ENCODE measurements at regions not wholly inside any gene's neighbourhood (a gene's known extent, or its start where the extent isn't known, plus 50 kb on each side); places are given as distances from the start of the nearest gene placed in this dataset.

DNA sequence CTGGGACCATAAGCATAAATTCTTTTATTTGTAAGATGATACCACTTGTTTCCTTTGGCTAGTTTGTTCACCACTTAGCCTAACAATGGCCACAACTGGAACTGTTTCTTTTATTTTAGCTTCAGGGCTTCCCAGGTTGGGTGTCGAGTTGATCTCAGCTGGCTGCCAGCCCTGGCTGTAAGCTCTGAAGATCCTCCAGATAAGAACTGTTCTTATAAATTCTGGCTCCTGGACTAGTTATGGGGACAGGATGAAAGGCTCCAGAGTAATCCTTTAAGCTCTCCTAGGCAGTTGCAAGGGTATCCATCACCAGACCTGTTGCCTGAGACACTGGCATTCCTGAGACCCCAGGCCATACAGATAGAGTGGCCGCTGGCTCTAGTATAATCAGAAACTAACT, 129.4 kb upstream of the ACSL4 start:
- no peak overlapping the region for H2BK15ac ChIP-seq (ENCODE audit: low read length)

DNA sequence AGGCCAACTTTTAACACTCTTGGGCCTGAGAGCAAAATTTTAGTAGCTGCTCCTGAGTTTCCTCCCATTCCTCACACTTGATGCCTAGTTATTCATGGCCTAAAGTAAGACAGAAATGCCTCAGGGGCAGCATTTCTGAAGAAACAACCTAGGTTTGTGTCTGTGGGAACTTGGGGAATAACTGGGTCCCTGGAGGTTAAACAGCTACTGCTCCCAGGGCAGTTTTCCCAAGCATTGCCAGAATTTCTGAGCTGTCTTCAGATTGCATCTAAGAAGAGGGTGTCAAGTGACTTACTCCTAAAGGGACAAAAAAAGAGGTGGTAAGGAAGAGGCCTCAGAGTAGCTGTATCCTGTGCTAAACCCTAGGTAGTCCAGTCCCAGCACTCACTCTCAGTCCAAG, 130.8 kb upstream of the ACSL4 start:
- no peak for DNase-seq (ENCODE audit: low spot score)
- Histone ChIP-seq H3K4me3 (ENCODE audit: low read length in 2 of 2) (no peak overlapping the region), H2BK120ac (ENCODE audit: low read depth, low read length) (no peak overlapping the region), H3K9ac (ENCODE audit: low read depth, low read length, poor library complexity) (no peak overlapping the region), H3K9me3 (replicated peaks in 1 of 2; ENCODE audit: control insufficient read depth in 2 of 2, insufficient read depth in 1 of 2, low read depth in 1 of 2, low read length in 2 of 2) (no peaks in the 10 kb centered on the region), H2AK5ac (ENCODE audit: low read depth, low read length) (no peak overlapping the region), H3K4me2 (ENCODE audit: insufficient read depth, low read length, poor library complexity, severe bottlenecking) (no peak overlapping the region), H2AFZ (ENCODE audit: low read length) (no peak overlapping the region), H3K4ac (ENCODE audit: low read length) (no peak overlapping the region), H4K8ac (ENCODE audit: low read depth, low read length) (no peak overlapping the region), H3K27ac (replicated peaks; ENCODE audit: low read length) (no peak overlapping the region), H3K14ac (ENCODE audit: low read length) (no peak overlapping the region), H4K91ac (ENCODE audit: low read depth, low read length, poor library complexity) (no peak overlapping the region), H3K27me3 (ENCODE audit: control insufficient read depth in 3 of 3, insufficient read depth in 3 of 3, low read depth in 1 of 3, low read length in 3 of 3) (peaks cover 0 to 7% (median 0%) of the 10 kb centered on the region in 3 experiments), H3K79me1 (ENCODE audit: low read depth, low read length) (no peaks in the 10 kb centered on the region), H3K36me3 (replicated peaks in 1 of 2; ENCODE audit: control insufficient read depth in 2 of 2, insufficient read depth in 2 of 2, low read length in 2 of 2) (no peaks in the 10 kb centered on the region), H3K18ac (ENCODE audit: low read length) (no peak overlapping the region), H2BK5ac (ENCODE audit: low read length) (no peak overlapping the region), H2BK15ac (ENCODE audit: low read length) (no peak overlapping the region), H3K4me1 (ENCODE audit: control insufficient read depth in 2 of 2, insufficient read depth in 1 of 2, low read depth in 1 of 2, low read length in 2 of 2) (no peaks in the 10 kb centered on the region), H2BK12ac (ENCODE audit: low read length) (no peak overlapping the region), H3K23ac (ENCODE audit: low read depth, low read length, poor library complexity) (no peak overlapping the region)

More for the DNA sequence above, 129.4 kb upstream of the ACSL4 start:
- no peaks in the 10 kb centered on the region for H3K9me3 ChIP-seq (replicated peaks in 1 of 2; ENCODE audit: control insufficient read depth in 2 of 2, insufficient read depth in 1 of 2, low read depth in 1 of 2, low read length in 2 of 2)
- H2AK5ac ChIP-seq (ENCODE audit: low read depth, low read length), result no peak overlapping the region
- H4K8ac ChIP-seq (ENCODE audit: low read depth, low read length), result no peak overlapping the region
- no peak overlapping the region for H3K27ac ChIP-seq (replicated peaks; ENCODE audit: low read length)
- H3K18ac ChIP-seq (ENCODE audit: low read length), result no peak overlapping the region
- no peak overlapping the region for H3K23ac ChIP-seq (ENCODE audit: low read depth, low read length, poor library complexity)
- no peak for DNase-seq (ENCODE audit: low spot score)
- H2BK12ac ChIP-seq (ENCODE audit: low read length), result no peak overlapping the region
- peaks cover 0 to 13% (median 0%) of the 10 kb centered on the region in 3 experiments for H3K27me3 ChIP-seq (ENCODE audit: control insufficient read depth in 3 of 3, insufficient read depth in 3 of 3, low read depth in 1 of 3, low read length in 3 of 3)
- H2BK120ac ChIP-seq (ENCODE audit: low read depth, low read length), result no peak overlapping the region
- H2AFZ ChIP-seq (ENCODE audit: low read length), result no peak overlapping the region
- H3K14ac ChIP-seq (ENCODE audit: low read length), result no peak overlapping the region
- no peaks in the 10 kb centered on the region for H3K36me3 ChIP-seq (replicated peaks in 1 of 2; ENCODE audit: control insufficient read depth in 2 of 2, insufficient read depth in 2 of 2, low read length in 2 of 2)
- H3K4me1 ChIP-seq (ENCODE audit: control insufficient read depth in 2 of 2, insufficient read depth in 1 of 2, low read depth in 1 of 2, low read length in 2 of 2), result no peaks in the 10 kb centered on the region
- no peak overlapping the region for H3K4ac ChIP-seq (ENCODE audit: low read length)
- H3K9ac ChIP-seq (ENCODE audit: low read depth, low read length, poor library complexity), result no peak overlapping the region
- no peaks in the 10 kb centered on the region for H3K79me1 ChIP-seq (ENCODE audit: low read depth, low read length)
- H3K4me3 ChIP-seq (ENCODE audit: low read length in 2 of 2), result no peak overlapping the region
- WGBS, 2 donors (ENCODE audit: extremely low coverage in 2 of 2, insufficient read length in 2 of 2, insufficient replicate concordance in 1 of 2), result no CpG with 5 or more reads among the region's 2 CpGs
- no peak overlapping the region for H4K91ac ChIP-seq (ENCODE audit: low read depth, low read length, poor library complexity)
- H3K4me2 ChIP-seq (ENCODE audit: insufficient read depth, low read length, poor library complexity, severe bottlenecking), result no peak overlapping the region
- no peak overlapping the region for H2BK5ac ChIP-seq (ENCODE audit: low read length)

DNA sequence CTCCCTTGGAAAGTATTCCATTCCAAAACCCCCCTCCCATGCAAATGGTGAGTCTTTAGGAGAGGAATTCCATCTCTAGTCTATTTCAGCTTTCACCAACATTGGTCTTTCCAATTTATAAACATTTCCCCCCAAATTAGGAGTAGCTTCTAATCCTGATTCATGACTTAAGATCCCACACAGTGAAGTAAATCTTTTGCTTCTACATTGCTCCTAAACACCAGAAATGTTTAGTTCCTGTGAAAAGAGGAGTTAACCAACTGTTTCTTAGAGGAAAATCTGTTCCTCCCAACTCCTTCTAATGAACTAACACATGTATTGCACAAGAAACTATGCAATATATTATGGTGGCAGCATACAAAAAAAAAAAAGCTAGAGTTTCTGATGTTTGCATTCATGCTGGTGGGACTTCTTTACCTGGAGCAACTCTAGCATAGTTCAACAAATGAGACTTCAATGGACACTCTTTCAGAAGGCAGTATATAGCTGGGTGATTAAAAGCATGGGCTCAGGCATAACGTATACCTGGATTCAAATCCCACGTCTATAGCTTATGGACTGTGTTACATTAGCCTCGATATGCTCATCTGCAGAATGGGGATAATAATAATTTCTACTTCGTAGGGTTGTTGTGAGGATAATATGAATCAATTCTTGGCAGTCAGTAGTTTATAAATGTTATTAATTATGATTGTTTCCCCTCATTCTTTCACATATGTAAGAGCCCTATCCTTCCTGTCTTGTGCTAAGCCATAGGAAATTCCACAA, 131.6 kb upstream of the TMEM164 start:
- Histone ChIP-seq H3K23ac (ENCODE audit: low read depth, low read length, poor library complexity) (no peak overlapping the region), H3K79me1 (ENCODE audit: low read depth, low read length) (no peaks in the 10 kb centered on the region), H2AFZ (ENCODE audit: low read length) (no peak overlapping the region), H3K4me3 (ENCODE audit: low read length in 2 of 2) (no peak overlapping the region), H2BK15ac (ENCODE audit: low read length) (no peak overlapping the region), H3K27ac (replicated peaks; ENCODE audit: low read length) (no peak overlapping the region), H3K18ac (ENCODE audit: low read length) (no peak overlapping the region), H4K91ac (ENCODE audit: low read depth, low read length, poor library complexity) (no peak overlapping the region), H3K4me1 (ENCODE audit: control insufficient read depth in 2 of 2, insufficient read depth in 1 of 2, low read depth in 1 of 2, low read length in 2 of 2) (no peaks in the 10 kb centered on the region), H2BK120ac (ENCODE audit: low read depth, low read length) (no peak overlapping the region), H3K14ac (ENCODE audit: low read length) (no peak overlapping the region), H3K9me3 (replicated peaks in 1 of 2; ENCODE audit: control insufficient read depth in 2 of 2, insufficient read depth in 1 of 2, low read depth in 1 of 2, low read length in 2 of 2) (no peaks in the 10 kb centered on the region), H3K36me3 (replicated peaks in 1 of 2; ENCODE audit: control insufficient read depth in 2 of 2, insufficient read depth in 2 of 2, low read length in 2 of 2) (no peaks in the 10 kb centered on the region), H3K4ac (ENCODE audit: low read length) (no peak overlapping the region), H2BK5ac (ENCODE audit: low read length) (no peak overlapping the region), H3K9ac (ENCODE audit: low read depth, low read length, poor library complexity) (no peak overlapping the region), H3K27me3 (ENCODE audit: control insufficient read depth in 3 of 3, insufficient read depth in 3 of 3, low read depth in 1 of 3, low read length in 3 of 3) (peaks cover 0 to 3% (median 0%) of the 10 kb centered on the region in 3 experiments), H3K4me2 (ENCODE audit: insufficient read depth, low read length, poor library complexity, severe bottlenecking) (no peak overlapping the region), H2BK12ac (ENCODE audit: low read length) (no peak overlapping the region), H4K8ac (ENCODE audit: low read depth, low read length) (no peak overlapping the region), H2AK5ac (ENCODE audit: low read depth, low read length) (no peak overlapping the region)
- no peak for DNase-seq (ENCODE audit: low spot score)
- no CpG with 5 or more reads among the region's 4 CpGs for WGBS, 2 donors (ENCODE audit: extremely low coverage in 2 of 2, insufficient read length in 2 of 2, insufficient replicate concordance in 1 of 2)

DNA sequence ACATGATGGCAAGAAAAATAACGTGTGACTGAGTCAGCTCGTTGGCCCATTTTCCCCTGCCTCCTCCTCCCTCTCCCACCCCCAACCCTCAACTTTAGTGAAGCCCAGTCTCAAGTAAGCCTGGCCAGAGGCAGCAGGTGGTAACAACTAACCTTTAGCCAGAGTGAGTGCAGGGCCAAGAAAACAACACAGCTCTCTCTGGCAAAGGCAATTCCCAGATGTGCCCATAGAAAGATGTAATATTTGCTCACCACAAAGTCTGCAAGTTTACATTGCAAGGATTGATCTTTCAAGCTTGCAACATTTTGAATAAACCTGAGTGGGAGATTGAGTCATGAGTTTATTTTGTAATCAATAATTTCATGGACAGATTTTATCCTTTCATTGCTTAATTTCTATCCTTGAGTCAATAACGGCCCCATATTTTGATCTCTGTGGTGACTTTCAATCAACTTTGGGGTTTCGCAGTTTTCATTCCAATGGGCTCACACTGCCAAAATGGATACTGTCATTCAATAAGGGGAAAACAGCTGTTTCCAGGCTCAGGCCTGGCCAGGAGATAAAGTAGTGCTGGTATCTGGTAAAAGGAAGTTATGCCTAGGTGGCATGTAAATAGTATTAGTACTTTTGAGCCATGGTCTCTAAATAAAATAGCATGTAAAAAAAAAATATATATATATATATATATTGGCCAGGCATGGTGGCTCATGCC, 130.7 kb upstream of the TMEM164 start:
- no peak overlapping the region for H2AFZ ChIP-seq (ENCODE audit: low read length)
- H3K4me2 ChIP-seq (ENCODE audit: insufficient read depth, low read length, poor library complexity, severe bottlenecking), result no peak overlapping the region
- no peak overlapping the region for H3K18ac ChIP-seq (ENCODE audit: low read length)
- H3K4me1 ChIP-seq (ENCODE audit: control insufficient read depth in 2 of 2, insufficient read depth in 1 of 2, low read depth in 1 of 2, low read length in 2 of 2), result no peaks in the 10 kb centered on the region
- H4K8ac ChIP-seq (ENCODE audit: low read depth, low read length), result no peak overlapping the region
- H2AK5ac ChIP-seq (ENCODE audit: low read depth, low read length), result no peak overlapping the region
- peaks cover 0 to 3% (median 0%) of the 10 kb centered on the region in 3 experiments for H3K27me3 ChIP-seq (ENCODE audit: control insufficient read depth in 3 of 3, insufficient read depth in 3 of 3, low read depth in 1 of 3, low read length in 3 of 3)
- no peak overlapping the region for H2BK5ac ChIP-seq (ENCODE audit: low read length)
- WGBS, 2 donors (ENCODE audit: extremely low coverage in 2 of 2, insufficient read length in 2 of 2, insufficient replicate concordance in 1 of 2), result no CpG with 5 or more reads among the region's 4 CpGs
- H3K9me3 ChIP-seq (replicated peaks in 1 of 2; ENCODE audit: control insufficient read depth in 2 of 2, insufficient read depth in 1 of 2, low read depth in 1 of 2, low read length in 2 of 2), result no peaks in the 10 kb centered on the region
- H3K23ac ChIP-seq (ENCODE audit: low read depth, low read length, poor library complexity), result no peak overlapping the region
- H3K9ac ChIP-seq (ENCODE audit: low read depth, low read length, poor library complexity), result no peak overlapping the region
- H2BK120ac ChIP-seq (ENCODE audit: low read depth, low read length), result no peak overlapping the region
- no peak for DNase-seq (ENCODE audit: low spot score)
- no peak overlapping the region for H2BK15ac ChIP-seq (ENCODE audit: low read length)
- H3K79me1 ChIP-seq (ENCODE audit: low read depth, low read length), result no peaks in the 10 kb centered on the region
- H4K91ac ChIP-seq (ENCODE audit: low read depth, low read length, poor library complexity), result no peak overlapping the region
- no peak overlapping the region for H3K27ac ChIP-seq (replicated peaks; ENCODE audit: low read length)
- H3K4me3 ChIP-seq (ENCODE audit: low read length in 2 of 2), result no peak overlapping the region
- H3K14ac ChIP-seq (ENCODE audit: low read length), result no peak overlapping the region
- no peak overlapping the region for H2BK12ac ChIP-seq (ENCODE audit: low read length)
- H3K36me3 ChIP-seq (replicated peaks in 1 of 2; ENCODE audit: control insufficient read depth in 2 of 2, insufficient read depth in 2 of 2, low read length in 2 of 2), result no peaks in the 10 kb centered on the region
- no peak overlapping the region for H3K4ac ChIP-seq (ENCODE audit: low read length)
